ENCODE measurements at regions not wholly inside any gene's neighbourhood (a gene's known extent, or its start where the extent isn't known, plus 50 kb on each side); places are given as distances from the start of the nearest gene placed in this dataset.
"Not testable (repeated sequence)": the region's sequence is repeated elsewhere in the genome, so short reads cannot be mapped to it uniquely, and the experiment has no call there.

DNA sequence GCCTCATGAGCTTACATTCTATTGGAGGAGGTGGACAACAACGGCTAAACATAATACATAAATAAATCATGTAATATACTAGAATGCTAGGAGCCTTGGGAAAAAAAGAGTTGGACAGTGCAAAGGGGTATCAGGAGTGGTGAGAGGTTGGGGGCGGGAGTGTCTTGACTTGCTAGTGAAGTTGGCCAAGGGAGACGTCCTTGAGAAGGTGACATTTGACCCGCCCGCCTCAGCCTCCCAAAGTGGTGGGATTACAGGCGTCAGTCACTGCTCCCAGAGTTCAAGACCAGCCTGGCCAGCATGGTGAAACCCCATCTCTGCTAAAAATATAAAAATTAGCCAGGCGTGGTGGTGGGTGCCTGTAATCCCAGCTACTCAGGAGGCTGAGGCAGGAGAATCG lies 172.2 kb upstream of the WSCD1 start:
- TF ChIP-seq, protein P1, sequence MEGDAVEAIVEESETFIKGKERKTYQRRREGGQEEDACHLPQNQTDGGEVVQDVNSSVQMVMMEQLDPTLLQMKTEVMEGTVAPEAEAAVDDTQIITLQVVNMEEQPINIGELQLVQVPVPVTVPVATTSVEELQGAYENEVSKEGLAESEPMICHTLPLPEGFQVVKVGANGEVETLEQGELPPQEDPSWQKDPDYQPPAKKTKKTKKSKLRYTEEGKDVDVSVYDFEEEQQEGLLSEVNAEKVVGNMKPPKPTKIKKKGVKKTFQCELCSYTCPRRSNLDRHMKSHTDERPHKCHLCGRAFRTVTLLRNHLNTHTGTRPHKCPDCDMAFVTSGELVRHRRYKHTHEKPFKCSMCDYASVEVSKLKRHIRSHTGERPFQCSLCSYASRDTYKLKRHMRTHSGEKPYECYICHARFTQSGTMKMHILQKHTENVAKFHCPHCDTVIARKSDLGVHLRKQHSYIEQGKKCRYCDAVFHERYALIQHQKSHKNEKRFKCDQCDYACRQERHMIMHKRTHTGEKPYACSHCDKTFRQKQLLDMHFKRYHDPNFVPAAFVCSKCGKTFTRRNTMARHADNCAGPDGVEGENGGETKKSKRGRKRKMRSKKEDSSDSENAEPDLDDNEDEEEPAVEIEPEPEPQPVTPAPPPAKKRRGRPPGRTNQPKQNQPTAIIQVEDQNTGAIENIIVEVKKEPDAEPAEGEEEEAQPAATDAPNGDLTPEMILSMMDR (IDR thresholded peaks at IDR 0.05; ENCODE audit: insufficient read depth, low read length, poor library complexity, severe bottlenecking) = not testable (repeated sequence)
- not testable (repeated sequence) for TF ChIP-seq EZH2phosphoT487 (conservative IDR thresholded peaks at IDR 0.05; ENCODE audit: low read length)

All from SU-DHL-6 (cell line).